MCF 10A (cell line): ENCODE measurements at regions not wholly inside any gene's neighbourhood (a gene's known extent, or its start where the extent isn't known, plus 50 kb on each side); places are given as distances from the start of the nearest gene placed in this dataset.

Experiments used
- BruUV-seq: library from RNA; stranded (reverse); fragments of 400-500 nt; replicated peaks from 2 replicates; lab custom pipeline; 2021; lab: Mats Ljungman, UMichigan
- CTCF ChIA-PET: fragments of 300-600 bp; sonication (Branson Sonifier 250); formaldehyde crosslinking; extraction: SDS; loops from one replicate; lab custom pipeline; 2021; ENCODE audit warnings: antibody characterized with exemption, inconsistent platforms; lab: Yijun Ruan, JAX
- POLR2A ChIA-PET: fragments of 300-600, 350-650 bp; sonication (Branson Sonifier 250); formaldehyde crosslinking; extraction: SDS; loops from one replicate; lab custom pipeline; 2020; ENCODE audit warnings: antibody characterized with exemption, inconsistent platforms; lab: Yijun Ruan, JAX
- DNase-seq: peaks from one replicate; pipeline ENCODE4 v3.0.0-alpha.2; 2018; ENCODE audit not compliant: unreplicated experiment
- H3K27ac Mint-ChIP-seq: one replicate; pipeline ENCODE4 v1.8.0; 2022; ENCODE audit warnings: mild to moderate bottlenecking, low read depth, mixed read lengths; ENCODE audit not compliant: unreplicated experiment
- H3K27me3 Mint-ChIP-seq: one replicate; pipeline ENCODE4 v1.8.0; 2022; ENCODE audit warnings: mixed read lengths; ENCODE audit not compliant: insufficient read depth, unreplicated experiment
- H3K36me3 Mint-ChIP-seq: one replicate; pipeline ENCODE4 v1.8.0; 2022; ENCODE audit warnings: mild to moderate bottlenecking, moderate library complexity, mixed read lengths; ENCODE audit not compliant: insufficient read depth, unreplicated experiment
- H3K4me1 Mint-ChIP-seq: one replicate; pipeline ENCODE4 v1.8.0; 2022; ENCODE audit warnings: mixed read lengths; ENCODE audit not compliant: insufficient read depth, unreplicated experiment
- H3K4me3 Mint-ChIP-seq: one replicate; pipeline ENCODE4 v1.8.0; 2022; ENCODE audit warnings: mild to moderate bottlenecking, moderate library complexity, mixed read lengths; ENCODE audit not compliant: unreplicated experiment
- H3K9me3 Mint-ChIP-seq: one replicate; pipeline ENCODE4 v1.8.0; 2022; ENCODE audit warnings: mixed read lengths; ENCODE audit not compliant: unreplicated experiment
- CTCF ChIP-seq: fragments of 200-600 bp; IDR thresholded peaks from one replicate; pipeline ENCODE4 v1.8.0; 2022; ENCODE audit warnings: antibody characterized with exemption, mild to moderate bottlenecking; ENCODE audit not compliant: unreplicated experiment
- intact Hi-C: fragments of 100-400 bp; cut with micrococcal nuclease; formaldehyde crosslinking; loops from 2 replicates; pipeline ENCODE4 v1.14.1; 2022

GRCh38 chr6:93727447-93727846, 308.1 kb upstream of the EPHA7 start:
- H3K36me3 Mint-ChIP-seq, result no peaks in the 10 kb centered on the region
- no peak overlapping the region for H3K4me3 Mint-ChIP-seq
- H3K9me3 Mint-ChIP-seq, result peaks cover 7% of the 10 kb centered on the region
- no TSS peak for BruUV-seq
- ChIA-PET POLR2A (no interaction called here), CTCF (no interaction called here)
- DNase-seq, result no peak
- H3K27ac Mint-ChIP-seq, result no peak overlapping the region
- H3K27me3 Mint-ChIP-seq, result peaks cover 29% of the 10 kb centered on the region
- H3K4me1 Mint-ChIP-seq, result no peaks in the 10 kb centered on the region
- intact Hi-C loops, result no loop called here
- TF ChIP-seq CTCF, result no peak

- Mint-ChIP-seq H3K4me3 (no peak overlapping the region), H3K4me1 (no peaks in the 10 kb centered on the region), H3K9me3 (no peaks in the 10 kb centered on the region), H3K27ac (no peak overlapping the region), H3K27me3 (no peaks in the 10 kb centered on the region), H3K36me3 (no peaks in the 10 kb centered on the region)
- no peak for TF ChIP-seq CTCF
- POLR2A ChIA-PET, result no interaction called here
- DNase-seq, result peak; percentile 25
- CTCF ChIA-PET, result interaction anchor here (1.0 kb wide), 1 partner anchor 10 kb away, joined by 3 read pairs; no protein-coding TSS in a partner anchor
- no TSS peak for BruUV-seq
- intact Hi-C loops, result no loop called here
Measured at GRCh38 chr6:93721386-93722048, 302.2 kb upstream of the EPHA7 start.

GRCh38 chr6:93713974-93714373, 294.6 kb upstream of the EPHA7 start:
- intact Hi-C loops, result no loop called here
- no peaks in the 10 kb centered on the region for H3K36me3 Mint-ChIP-seq
- ChIA-PET CTCF (interaction anchor here (0.7 kb wide), 1 partner anchor 252 kb away, joined by 3 read pairs; no protein-coding TSS in a partner anchor), POLR2A (no interaction called here)
- no peak for DNase-seq
- no peaks in the 10 kb centered on the region for H3K4me1 Mint-ChIP-seq
- no TSS peak for BruUV-seq
- H3K27me3 Mint-ChIP-seq, result no peaks in the 10 kb centered on the region
- H3K4me3 Mint-ChIP-seq, result no peak overlapping the region
- TF ChIP-seq CTCF, result no peak
- H3K27ac Mint-ChIP-seq, result no peak overlapping the region
- peaks cover 8% of the 10 kb centered on the region for H3K9me3 Mint-ChIP-seq

- intact Hi-C loops, result no loop called here
- TF ChIP-seq CTCF, result no peak
- Mint-ChIP-seq H3K27ac (no peak overlapping the region), H3K4me1 (no peaks in the 10 kb centered on the region), H3K4me3 (no peak overlapping the region), H3K27me3 (no peaks in the 10 kb centered on the region), H3K9me3 (peaks cover 22% of the 10 kb centered on the region), H3K36me3 (no peaks in the 10 kb centered on the region)
- CTCF ChIA-PET, result no interaction called here
- no TSS peak for BruUV-seq
- DNase-seq, result no peak
- POLR2A ChIA-PET, result interaction anchor here (0.7 kb wide), 1 partner anchor 1031 kb away, joined by 3 read pairs; no protein-coding TSS in a partner anchor
Measured at GRCh38 chr6:93703431-93703830, 284.1 kb upstream of the EPHA7 start.
